Sigmoid colon (tissue), 6 donors: ENCODE measurements at regions not wholly inside any gene's neighbourhood (a gene's known extent, or its start where the extent isn't known, plus 50 kb on each side); places are given as distances from the start of the nearest gene placed in this dataset.

Experiments
- DNase-seq: peaks from one replicate; pipeline ENCODE4 v3.0.0-alpha.2; 2019
- H3K27ac ChIP-seq, 4 donors: fragments of 200-600 bp; sonication (generic); one replicate each; pipeline ENCODE4 v1.5.1; 2016 to 2019; ENCODE audit warnings: mild to moderate bottlenecking in 1 of 4
- H3K27me3 ChIP-seq, 3 donors: fragments of 200-600 bp; sonication (generic); one replicate each; pipeline ENCODE4 v1.5.1; 2019; ENCODE audit warnings: mild to moderate bottlenecking in 1 of 3
- H3K36me3 ChIP-seq, 4 donors: fragments of 200-600 bp; sonication (generic); one replicate each; pipeline ENCODE4 v1.5.1; 2016 to 2019
- H3K4me1 ChIP-seq, 4 donors: fragments of 200-600 bp; sonication (generic); one replicate each; pipeline ENCODE4 v1.5.1; 2017 to 2019
- H3K4me3 ChIP-seq, 4 donors: fragments of 200-600 bp; sonication (generic); one replicate each; pipeline ENCODE4 v1.5.1; 2017 to 2019; ENCODE audit warnings: mild to moderate bottlenecking in 2 of 4, moderate library complexity in 1 of 4
- H3K9me3 ChIP-seq, 4 donors: fragments of 200-600 bp in 3 of 4; sonication (generic) in 3 of 4; one replicate each; pipeline versions ENCODE4 v1.5.1 to v1.6.1; 2013 to 2019
- EP300 ChIP-seq, 4 donors: sonication (generic); formaldehyde crosslinking; IDR thresholded peaks; one replicate each; pipeline ENCODE4 v1.6.1; 2017; ENCODE audit warnings: antibody characterized with exemption in 4 of 4
- POLR2A ChIP-seq, 2 donors: fragments of 450-650 bp; IDR thresholded peaks; one replicate each; pipeline ENCODE4 v1.6.1; 2016; ENCODE audit warnings: antibody characterized with exemption in 2 of 2, mild to moderate bottlenecking in 2 of 2, moderate library complexity in 2 of 2
- POLR2AphosphoS5 ChIP-seq, 4 donors: sonication (generic); formaldehyde crosslinking; IDR thresholded peaks; one replicate each; pipeline ENCODE4 v1.6.1; 2017; ENCODE audit warnings: antibody characterized with exemption in 4 of 4
- WGBS, 2 donors: extraction: QIAGEN DNeasy Blood & Tissue Kit; methylation state at CpG; one replicate each; pipeline ENCODE4 v1.1.7; 2013; 5-methylcytosine and 5-hydroxymethylcytosine counted together
- intact Hi-C: fragments of 100-400 bp; cut with DNase I; formaldehyde crosslinking; loops from one replicate; pipeline ENCODE4 v1.15.1; 2023
- small RNA-seq, 3 donors: library from RNA; depleted of rRNA; stranded (forward); fragments of <200 nt; gene quantifications; one replicate each; pipeline ENCODE3, GENCODE V24; 2016
- TF ChIP-seq, protein P1 (sequence below), 4 experiments: fragments of 450-650 bp in 3 of 4; fragments of 200-600 bp in 1 of 4; IDR thresholded peaks; one replicate each; pipeline ENCODE4 v1.5.1; 2016 to 2019; ENCODE audit warnings: antibody characterized with exemption in 4 of 4, mild to moderate bottlenecking in 3 of 4, moderate library complexity in 2 of 4
- donor health status: healthy with polysubstance abuse.
- donor health status: healthy.

GRCh38 chr1:201778279-201779065 is 50.5 kb upstream of the IPO9 start:
- TF ChIP-seq POLR2AphosphoS5 (IDR thresholded peaks at IDR 0.05) (no peak), EP300 (IDR thresholded peaks at IDR 0.05) (no peak), POLR2A (IDR thresholded peaks at IDR 0.05) (no peak)
- TF ChIP-seq, protein P1, sequence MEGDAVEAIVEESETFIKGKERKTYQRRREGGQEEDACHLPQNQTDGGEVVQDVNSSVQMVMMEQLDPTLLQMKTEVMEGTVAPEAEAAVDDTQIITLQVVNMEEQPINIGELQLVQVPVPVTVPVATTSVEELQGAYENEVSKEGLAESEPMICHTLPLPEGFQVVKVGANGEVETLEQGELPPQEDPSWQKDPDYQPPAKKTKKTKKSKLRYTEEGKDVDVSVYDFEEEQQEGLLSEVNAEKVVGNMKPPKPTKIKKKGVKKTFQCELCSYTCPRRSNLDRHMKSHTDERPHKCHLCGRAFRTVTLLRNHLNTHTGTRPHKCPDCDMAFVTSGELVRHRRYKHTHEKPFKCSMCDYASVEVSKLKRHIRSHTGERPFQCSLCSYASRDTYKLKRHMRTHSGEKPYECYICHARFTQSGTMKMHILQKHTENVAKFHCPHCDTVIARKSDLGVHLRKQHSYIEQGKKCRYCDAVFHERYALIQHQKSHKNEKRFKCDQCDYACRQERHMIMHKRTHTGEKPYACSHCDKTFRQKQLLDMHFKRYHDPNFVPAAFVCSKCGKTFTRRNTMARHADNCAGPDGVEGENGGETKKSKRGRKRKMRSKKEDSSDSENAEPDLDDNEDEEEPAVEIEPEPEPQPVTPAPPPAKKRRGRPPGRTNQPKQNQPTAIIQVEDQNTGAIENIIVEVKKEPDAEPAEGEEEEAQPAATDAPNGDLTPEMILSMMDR (IDR thresholded peaks at IDR 0.05): no peak
- H3K27me3 ChIP-seq: no peaks in the 10 kb centered on the region
- H3K4me1 ChIP-seq: peaks cover 0 to 8% (median 5%) of the 10 kb centered on the region in 4 donors
- no peaks in the 10 kb centered on the region for H3K9me3 ChIP-seq
- peaks cover 17 to 34% (median 26%) of the 10 kb centered on the region in 4 donors for H3K36me3 ChIP-seq
- DNase-seq: no peak
- 40 to 68% methylated on average over 5 of the region's 5 CpGs for WGBS, 2 donors
- intact Hi-C loops: no loop called here
- H3K27ac ChIP-seq: peak overlapping the region; percentile 15 to 44 (median 30)
- no peak overlapping the region for H3K4me3 ChIP-seq

Small RNAs in the stretch of these regions (small RNA-seq; reads per million reads assigned to genes)
- gene MIR5191 (0 to 0.11 (median 0) reads per million in 3 donors), gene RNU6-501P (0 reads per million in 3 donors)
